ENCODE measurements at regions not wholly inside any gene's neighbourhood (a gene's known extent, or its start where the extent isn't known, plus 50 kb on each side); places are given as distances from the start of the nearest gene placed in this dataset.

GRCh38 chr12:118908811-118909210 is 72.5 kb upstream of the SRRM4 start:
- DNase-seq (no peak), ATAC-seq (no peak)
- H3K27ac ChIP-seq = no peak overlapping the region
- H3K4me3 ChIP-seq = no peak overlapping the region
- no peaks in the 10 kb centered on the region for H3K4me1 ChIP-seq
- H3K9me3 ChIP-seq = no peaks in the 10 kb centered on the region
- no peaks in the 10 kb centered on the region for H3K27me3 ChIP-seq
- TF ChIP-seq, protein P1, sequence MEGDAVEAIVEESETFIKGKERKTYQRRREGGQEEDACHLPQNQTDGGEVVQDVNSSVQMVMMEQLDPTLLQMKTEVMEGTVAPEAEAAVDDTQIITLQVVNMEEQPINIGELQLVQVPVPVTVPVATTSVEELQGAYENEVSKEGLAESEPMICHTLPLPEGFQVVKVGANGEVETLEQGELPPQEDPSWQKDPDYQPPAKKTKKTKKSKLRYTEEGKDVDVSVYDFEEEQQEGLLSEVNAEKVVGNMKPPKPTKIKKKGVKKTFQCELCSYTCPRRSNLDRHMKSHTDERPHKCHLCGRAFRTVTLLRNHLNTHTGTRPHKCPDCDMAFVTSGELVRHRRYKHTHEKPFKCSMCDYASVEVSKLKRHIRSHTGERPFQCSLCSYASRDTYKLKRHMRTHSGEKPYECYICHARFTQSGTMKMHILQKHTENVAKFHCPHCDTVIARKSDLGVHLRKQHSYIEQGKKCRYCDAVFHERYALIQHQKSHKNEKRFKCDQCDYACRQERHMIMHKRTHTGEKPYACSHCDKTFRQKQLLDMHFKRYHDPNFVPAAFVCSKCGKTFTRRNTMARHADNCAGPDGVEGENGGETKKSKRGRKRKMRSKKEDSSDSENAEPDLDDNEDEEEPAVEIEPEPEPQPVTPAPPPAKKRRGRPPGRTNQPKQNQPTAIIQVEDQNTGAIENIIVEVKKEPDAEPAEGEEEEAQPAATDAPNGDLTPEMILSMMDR (IDR thresholded peaks at IDR 0.05) = no peak
- intact Hi-C loops (cut with DNase I) = no loop called here
- no peaks in the 10 kb centered on the region for H3K36me3 ChIP-seq

- intact Hi-C loops (cut with DNase I) = no loop called here
- H3K27ac ChIP-seq = no peak overlapping the region
- no peak overlapping the region for H3K4me3 ChIP-seq
- ATAC-seq (no peak), DNase-seq (no peak)
- TF ChIP-seq, protein P1 (IDR thresholded peaks at IDR 0.05) = no peak
- H3K9me3 ChIP-seq = no peaks in the 10 kb centered on the region
- no peaks in the 10 kb centered on the region for H3K36me3 ChIP-seq
- H3K27me3 ChIP-seq = no peaks in the 10 kb centered on the region
- no peaks in the 10 kb centered on the region for H3K4me1 ChIP-seq
Observed at GRCh38 chr12:118912697-118913270, 68.6 kb upstream of the SRRM4 start.

DNA sequence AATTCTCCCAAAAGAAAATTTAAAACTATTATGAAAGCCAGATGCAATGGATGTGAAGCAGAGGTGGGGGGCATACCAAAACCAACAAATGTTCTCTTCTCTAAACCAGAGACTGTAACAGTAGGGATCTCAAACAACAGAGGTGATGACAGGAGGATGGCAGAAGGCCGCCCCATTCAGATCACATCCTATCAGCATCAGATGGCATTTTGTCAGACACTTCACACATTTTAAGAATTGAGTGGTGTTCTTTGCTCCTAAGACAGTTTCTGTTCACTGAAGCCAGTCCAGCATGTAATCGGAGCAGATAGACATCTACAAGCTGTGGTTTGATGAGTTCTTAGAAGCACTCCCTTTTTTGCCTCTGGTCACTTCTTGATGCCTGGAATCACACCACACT is 59.6 kb upstream of the SRRM4 start:
- H3K27me3 ChIP-seq = no peaks in the 10 kb centered on the region
- peaks cover 10% of the 10 kb centered on the region for H3K4me1 ChIP-seq
- no peak for DNase-seq
- H3K9me3 ChIP-seq = no peaks in the 10 kb centered on the region
- ATAC-seq = no peak
- H3K27ac ChIP-seq = no peak overlapping the region
- H3K4me3 ChIP-seq = no peak overlapping the region
- no peaks in the 10 kb centered on the region for H3K36me3 ChIP-seq
- intact Hi-C loops (cut with DNase I) = no loop called here
- TF ChIP-seq, protein P1 (IDR thresholded peaks at IDR 0.05) = no peak

- intact Hi-C loops (cut with DNase I) = no loop called here
- Histone ChIP-seq H3K36me3 (no peaks in the 10 kb centered on the region), H3K27me3 (no peaks in the 10 kb centered on the region), H3K4me3 (no peak overlapping the region), H3K9me3 (no peaks in the 10 kb centered on the region), H3K27ac (no peak overlapping the region), H3K4me1 (peaks cover 10% of the 10 kb centered on the region)
- DNase-seq (no peak), ATAC-seq (no peak)
- TF ChIP-seq, protein P1 (IDR thresholded peaks at IDR 0.05) = no peak
Observed at GRCh38 chr12:118922405-118922804, 58.9 kb upstream of the SRRM4 start.

GRCh38 chr12:118925407-118925806 is 55.9 kb upstream of the SRRM4 start:
- Histone ChIP-seq H3K9me3 (no peaks in the 10 kb centered on the region), H3K4me1 (peaks cover 10% of the 10 kb centered on the region), H3K36me3 (no peaks in the 10 kb centered on the region), H3K27me3 (no peaks in the 10 kb centered on the region), H3K4me3 (no peak overlapping the region), H3K27ac (peak overlapping the region; percentile 6)
- TF ChIP-seq, protein P1 (IDR thresholded peaks at IDR 0.05) = no peak
- DNase-seq (no peak), ATAC-seq (peak; percentile 84)
- intact Hi-C loops (cut with DNase I) = no loop called here

- Histone ChIP-seq H3K36me3 (no peaks in the 10 kb centered on the region), H3K27ac (peak overlapping the region; percentile 6), H3K4me3 (no peak overlapping the region), H3K9me3 (no peaks in the 10 kb centered on the region), H3K4me1 (peaks cover 10% of the 10 kb centered on the region), H3K27me3 (no peaks in the 10 kb centered on the region)
- no peak for ATAC-seq
- TF ChIP-seq, protein P1 (IDR thresholded peaks at IDR 0.05) = no peak
- intact Hi-C loops (cut with DNase I) = no loop called here
- DNase-seq = no peak
Observed at GRCh38 chr12:118925826-118926225, 55.5 kb upstream of the SRRM4 start.

Data from upper lobe of right lung (tissue), 1 donor.